Upper lobe of left lung (tissue), 4 donors: ENCODE measurements at regions not wholly inside any gene's neighbourhood (a gene's known extent, or its start where the extent isn't known, plus 50 kb on each side); places are given as distances from the start of the nearest gene placed in this dataset.

Source experiments
- POLR2A ChIP-seq, 4 donors: fragments of 450-650 bp; IDR thresholded peaks; one replicate each; pipeline ENCODE4 v1.5.1; 2016 to 2017; ENCODE audit warnings: antibody characterized with exemption in 4 of 4, mild to moderate bottlenecking in 2 of 4
- POLR2AphosphoS5 ChIP-seq, 2 donors: sonication (generic); formaldehyde crosslinking; IDR thresholded peaks; one replicate each; pipeline ENCODE4 v1.5.1; 2017; ENCODE audit warnings: antibody characterized with exemption in 2 of 2

DNA sequence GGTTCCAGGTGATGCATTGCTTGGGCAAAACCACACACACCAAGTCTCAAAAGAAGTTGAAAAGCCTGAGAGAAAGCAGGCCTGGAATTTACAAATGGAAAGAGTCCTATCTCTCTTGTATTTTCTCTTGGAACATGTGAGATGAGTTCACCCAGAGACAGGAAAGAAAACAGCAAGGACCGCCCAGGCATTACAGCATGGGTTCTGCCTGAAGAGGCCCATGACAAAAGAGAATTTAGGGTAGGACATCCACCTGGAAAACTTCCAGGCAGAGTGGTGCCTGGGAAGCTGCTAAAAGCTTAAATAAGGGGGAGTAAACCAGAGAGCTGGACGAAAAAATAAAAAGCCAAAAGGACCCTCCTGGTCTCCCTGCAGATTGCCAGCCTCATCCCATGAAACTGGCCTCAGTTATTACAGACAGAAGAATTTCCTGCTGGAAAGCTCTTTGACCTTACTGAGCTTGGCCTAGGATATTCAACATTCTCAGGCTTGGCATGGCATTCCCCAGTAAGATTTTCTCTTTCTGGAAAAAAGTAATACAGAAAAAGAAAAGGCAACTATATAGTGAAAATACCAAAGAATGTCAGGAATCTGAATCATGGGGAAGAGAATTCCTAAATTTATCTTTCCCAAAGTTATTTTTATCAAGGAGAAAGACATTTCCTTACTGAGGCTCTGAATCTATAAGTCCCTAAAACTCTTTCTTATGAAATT, 121.3 kb upstream of the NUDT4 start:
- TF ChIP-seq POLR2AphosphoS5 (IDR thresholded peaks at IDR 0.05) (no peak), POLR2A (IDR thresholded peaks at IDR 0.05) (no peak)
